Stomach (tissue), 4 donors: ENCODE measurements at regions not wholly inside any gene's neighbourhood (a gene's known extent, or its start where the extent isn't known, plus 50 kb on each side); places are given as distances from the start of the nearest gene placed in this dataset.

Experiments used
- CTCF ChIP-seq, 7 experiments: fragments of 450-650 bp in 4 of 7; fragments of 200-600 bp in 3 of 7; sonication (generic) in 3 of 7; IDR thresholded peaks; one replicate each; pipeline ENCODE4 v1.5.1; 2016 to 2019; ENCODE audit warnings: antibody characterized with exemption in 7 of 7, control low read depth in 2 of 7, mild to moderate bottlenecking in 1 of 7
- POLR2A ChIP-seq, 4 donors: fragments of 450-650 bp; IDR thresholded peaks; one replicate each; pipeline ENCODE4 v1.6.1; 2016; ENCODE audit warnings: antibody characterized with exemption in 4 of 4, control low read depth in 2 of 4, mild to moderate bottlenecking in 1 of 4, moderate library complexity in 1 of 4

- TF ChIP-seq CTCF (IDR thresholded peaks at IDR 0.05) (no peak), POLR2A (IDR thresholded peaks at IDR 0.05) (no peak)
Measured at GRCh38 chr18:75812761-75813160, 385.3 kb upstream of the SMIM21 start.
